Lung (tissue), 11 donors: ENCODE measurements at regions not wholly inside any gene's neighbourhood (a gene's known extent, or its start where the extent isn't known, plus 50 kb on each side); places are given as distances from the start of the nearest gene placed in this dataset.

Experiments
- ATAC-seq: fragments of 200-7000 bp; cut with Tn5 transposase; one replicate; pipeline ENCODE4 v1.9.1; 2020; ENCODE audit warnings: moderate number of reproducible peaks; ENCODE audit not compliant: insufficient read depth, low FRiP score
- DNase-seq, 3 donors: peaks; one replicate each; pipeline ENCODE4 v3.0.0-alpha.2; 2013 to 2017
- H3K27ac ChIP-seq, 2 donors: one replicate each; pipeline ENCODE4 v1.5.1; 2013; ENCODE audit warnings: mild to moderate bottlenecking in 2 of 2, moderate library complexity in 2 of 2, control low read depth in 1 of 2, inconsistent platforms in 1 of 2, low read depth in 1 of 2, low read length in 1 of 2
- H3K27me3 ChIP-seq, 3 donors: one replicate each; pipeline ENCODE4 v1.5.1; 2013; ENCODE audit warnings: low read length in 2 of 3; ENCODE audit not compliant: control insufficient read depth in 3 of 3, insufficient read depth in 3 of 3
- H3K36me3 ChIP-seq, 4 donors: one replicate each; pipeline ENCODE4 v1.5.1; 2013; ENCODE audit warnings: low read length in 4 of 4, mild to moderate bottlenecking in 1 of 4, moderate library complexity in 1 of 4; ENCODE audit not compliant: control insufficient read depth in 4 of 4, insufficient read depth in 4 of 4
- H3K4me1 ChIP-seq, 5 donors: one replicate each; pipeline ENCODE4 v1.5.1; 2013; ENCODE audit warnings: low read length in 5 of 5, mild to moderate bottlenecking in 2 of 5, moderate library complexity in 1 of 5; ENCODE audit not compliant: control insufficient read depth in 5 of 5, insufficient read depth in 5 of 5
- H3K4me3 ChIP-seq: one replicate; pipeline ENCODE4 v1.5.1; 2013; ENCODE audit warnings: mild to moderate bottlenecking, control low read depth, moderate library complexity
- H3K9ac ChIP-seq, 2 donors: one replicate each; pipeline ENCODE4 v1.5.1; 2013; ENCODE audit warnings: low read length in 2 of 2, control low read depth in 1 of 2; ENCODE audit not compliant: insufficient read depth in 1 of 2
- H3K9me3 ChIP-seq, 4 donors: one replicate each; pipeline ENCODE4 v1.5.1; 2013; ENCODE audit warnings: low read length in 3 of 4, mild to moderate bottlenecking in 1 of 4, moderate library complexity in 1 of 4; ENCODE audit not compliant: control insufficient read depth in 4 of 4, insufficient read depth in 3 of 4
- WGBS, 2 donors: extraction: QIAGEN DNeasy Blood & Tissue Kit; methylation state at CpG; one replicate each; pipeline ENCODE4 v1.1.7; 2013; 5-methylcytosine and 5-hydroxymethylcytosine counted together
- TF ChIP-seq, protein P1 (sequence below): IDR thresholded peaks from 2 replicates; pipeline ENCODE4 v1.5.1; 2012; ENCODE audit warnings: mild to moderate bottlenecking; ENCODE audit errors: control extremely low read depth, extremely low read depth
- donor health status: control.
- donor health status: control.
- donor health status: Bipolar disorder and iron deficiency.
- donor health status: healthy.
- donor health status: DM: yes; HTN: yes; CAD: no.

DNA sequence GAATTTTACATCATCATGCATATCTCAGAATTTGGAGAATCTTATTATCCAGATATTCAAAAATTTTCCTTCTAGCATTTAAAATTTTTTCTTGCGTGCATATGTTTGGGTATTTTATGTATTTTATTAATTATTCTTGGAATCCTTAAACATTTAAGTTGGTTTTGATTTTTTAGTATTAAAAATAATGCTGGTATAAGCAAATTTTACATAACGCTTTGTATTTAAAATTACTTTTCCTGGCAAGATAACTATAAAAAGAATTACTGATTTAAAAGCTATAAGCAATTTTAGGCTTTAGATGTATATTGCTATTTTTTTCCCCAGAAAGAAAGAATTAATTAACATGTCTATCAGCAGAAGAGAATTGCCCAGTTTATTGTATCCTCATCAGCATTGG, 224.6 kb upstream of the STXBP6 start:
- Histone ChIP-seq H3K4me1 (no peaks in the 10 kb centered on the region), H3K4me3 (no peak overlapping the region), H3K27ac (no peak overlapping the region), H3K27me3 (no peaks in the 10 kb centered on the region), H3K36me3 (no peaks in the 10 kb centered on the region), H3K9ac (no peak overlapping the region), H3K9me3 (no peaks in the 10 kb centered on the region)
- TF ChIP-seq, protein P1, sequence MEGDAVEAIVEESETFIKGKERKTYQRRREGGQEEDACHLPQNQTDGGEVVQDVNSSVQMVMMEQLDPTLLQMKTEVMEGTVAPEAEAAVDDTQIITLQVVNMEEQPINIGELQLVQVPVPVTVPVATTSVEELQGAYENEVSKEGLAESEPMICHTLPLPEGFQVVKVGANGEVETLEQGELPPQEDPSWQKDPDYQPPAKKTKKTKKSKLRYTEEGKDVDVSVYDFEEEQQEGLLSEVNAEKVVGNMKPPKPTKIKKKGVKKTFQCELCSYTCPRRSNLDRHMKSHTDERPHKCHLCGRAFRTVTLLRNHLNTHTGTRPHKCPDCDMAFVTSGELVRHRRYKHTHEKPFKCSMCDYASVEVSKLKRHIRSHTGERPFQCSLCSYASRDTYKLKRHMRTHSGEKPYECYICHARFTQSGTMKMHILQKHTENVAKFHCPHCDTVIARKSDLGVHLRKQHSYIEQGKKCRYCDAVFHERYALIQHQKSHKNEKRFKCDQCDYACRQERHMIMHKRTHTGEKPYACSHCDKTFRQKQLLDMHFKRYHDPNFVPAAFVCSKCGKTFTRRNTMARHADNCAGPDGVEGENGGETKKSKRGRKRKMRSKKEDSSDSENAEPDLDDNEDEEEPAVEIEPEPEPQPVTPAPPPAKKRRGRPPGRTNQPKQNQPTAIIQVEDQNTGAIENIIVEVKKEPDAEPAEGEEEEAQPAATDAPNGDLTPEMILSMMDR = no peak
- WGBS, 2 donors = 65 to 71% methylated on average over 2 of the region's 2 CpGs
- ATAC-seq = no peak
- DNase-seq = no peak

DNA sequence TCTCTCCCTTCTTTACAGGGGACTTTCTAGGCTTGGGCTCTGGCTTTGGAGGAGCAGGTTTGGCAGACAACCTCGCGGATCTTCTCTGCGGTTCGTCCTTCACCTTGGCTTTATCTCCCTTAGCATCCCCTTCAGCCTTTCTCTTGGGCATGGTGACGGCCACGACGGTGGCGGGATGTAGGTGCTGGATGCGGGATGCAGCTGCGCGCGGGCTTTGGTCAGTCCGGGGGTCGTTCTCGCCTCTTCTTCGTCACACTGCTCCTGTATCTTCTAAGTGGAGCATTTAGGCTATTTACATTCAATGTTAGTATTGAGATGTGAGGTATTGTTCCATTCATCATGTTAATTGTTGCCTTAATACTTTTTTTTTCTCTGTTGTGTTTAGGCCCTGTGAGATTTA, 217.2 kb upstream of the STXBP6 start:
- H3K27ac ChIP-seq = no peak overlapping the region
- no peak for DNase-seq
- 89 to 91% methylated on average over 16 of the region's 16 CpGs for WGBS, 2 donors
- H3K36me3 ChIP-seq = no peaks in the 10 kb centered on the region
- no peak for ATAC-seq
- H3K9me3 ChIP-seq = peaks cover 0 to 2% (median 0%) of the 10 kb centered on the region in 4 donors
- TF ChIP-seq, protein P1 = no peak
- H3K4me3 ChIP-seq = no peak overlapping the region
- H3K9ac ChIP-seq = no peak overlapping the region
- no peaks in the 10 kb centered on the region for H3K27me3 ChIP-seq
- H3K4me1 ChIP-seq = no peaks in the 10 kb centered on the region

DNA sequence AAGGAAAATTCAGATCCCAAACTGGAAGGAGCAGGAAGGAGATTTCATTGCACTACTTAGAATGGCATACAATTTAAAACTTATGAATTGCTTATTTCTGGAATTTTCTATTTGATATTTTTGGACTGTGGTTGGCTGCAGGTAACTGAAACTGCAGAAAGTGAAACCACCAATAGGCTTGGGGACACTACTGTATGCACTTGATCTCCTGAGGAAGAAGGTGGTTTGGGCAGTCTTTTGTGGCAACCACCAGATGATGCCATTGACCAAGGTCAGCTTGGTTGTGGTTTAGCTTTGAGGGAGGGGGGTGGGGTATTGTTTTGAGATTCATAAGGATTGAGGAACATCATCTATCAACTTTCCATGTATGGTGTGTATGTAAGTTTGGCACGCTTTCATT, 209.5 kb upstream of the STXBP6 start:
- TF ChIP-seq, protein P1 = no peak

DNA sequence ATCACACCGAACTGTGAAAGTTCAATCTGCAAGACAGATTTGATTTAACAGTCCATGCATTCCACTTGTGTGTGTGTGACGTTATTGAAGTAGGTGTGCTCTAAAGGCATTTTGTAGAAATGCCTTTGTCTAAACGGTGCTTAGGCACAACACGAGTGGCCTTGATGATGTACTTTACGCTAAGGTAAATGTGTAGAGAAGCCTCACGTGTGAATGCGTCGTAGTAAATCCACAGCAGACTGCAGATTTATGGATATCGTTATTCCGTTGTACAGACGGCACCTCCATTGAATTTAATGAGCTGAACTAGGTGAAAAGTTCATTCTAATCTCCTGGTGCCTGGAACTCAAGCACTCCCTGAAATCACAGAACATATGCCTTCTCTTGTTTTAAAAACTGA, 202.8 kb upstream of the STXBP6 start:
- H3K4me3 ChIP-seq = no peak overlapping the region
- H3K27me3 ChIP-seq = no peaks in the 10 kb centered on the region
- no peak overlapping the region for H3K27ac ChIP-seq
- H3K9ac ChIP-seq = no peak overlapping the region
- no peaks in the 10 kb centered on the region for H3K36me3 ChIP-seq
- no peaks in the 10 kb centered on the region for H3K9me3 ChIP-seq
- TF ChIP-seq, protein P1 = no peak
- ATAC-seq (no peak), DNase-seq (peak in 1 of 3 donors; percentile 10)
- H3K4me1 ChIP-seq = no peaks in the 10 kb centered on the region
- 73 to 87% methylated on average over 11 of the region's 11 CpGs for WGBS, 2 donors

More for the DNA sequence above, 209.5 kb upstream of the STXBP6 start:
- Histone ChIP-seq H3K9ac (no peak overlapping the region), H3K27me3 (no peaks in the 10 kb centered on the region), H3K9me3 (no peaks in the 10 kb centered on the region), H3K27ac (no peak overlapping the region), H3K4me1 (no peaks in the 10 kb centered on the region), H3K4me3 (no peak overlapping the region), H3K36me3 (no peaks in the 10 kb centered on the region)
- ATAC-seq (no peak), DNase-seq (no peak)
- 82 to 91% methylated on average over 1 of the region's 1 CpG for WGBS, 2 donors
